ENCODE measurements at regions not wholly inside any gene's neighbourhood (a gene's known extent, or its start where the extent isn't known, plus 50 kb on each side); places are given as distances from the start of the nearest gene placed in this dataset.

DNA sequence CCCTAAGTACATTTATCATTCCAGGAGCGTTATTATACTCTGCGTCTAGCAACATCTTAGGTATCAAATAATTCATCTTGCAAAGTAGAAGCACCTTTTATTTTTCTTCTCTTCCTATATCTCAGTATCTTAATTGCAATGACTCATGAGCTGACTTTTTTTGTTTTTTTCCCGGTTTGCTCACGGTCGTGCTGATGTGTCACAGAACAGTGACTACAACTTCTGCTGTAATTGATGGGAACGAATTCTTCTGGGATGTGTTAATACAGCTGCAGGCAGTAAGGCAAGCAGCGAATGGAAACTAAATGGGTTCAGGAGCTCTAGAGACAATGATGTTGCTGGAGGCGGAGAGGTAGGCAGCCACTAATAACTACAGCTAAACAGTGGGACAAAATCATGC, 89.8 kb upstream of the TMPRSS15 start:
- no peaks in the 10 kb centered on the region for H3K4me1 ChIP-seq (ENCODE audit: insufficient read depth, low read length)
- H3K9ac ChIP-seq (ENCODE audit: low read depth, low read length): no peak overlapping the region
- H3K27me3 ChIP-seq (ENCODE audit: insufficient read depth, low read length, poor library complexity): no peaks in the 10 kb centered on the region
- H3K79me2 ChIP-seq (ENCODE audit: insufficient read depth, low read length): no peaks in the 10 kb centered on the region
- no peaks in the 10 kb centered on the region for H3K36me3 ChIP-seq (ENCODE audit: insufficient read depth, low read length)
- no peak overlapping the region for H2AFZ ChIP-seq (ENCODE audit: low read depth, low read length)
- H4K20me1 ChIP-seq (ENCODE audit: insufficient read depth, low read length): no peaks in the 10 kb centered on the region
- no peaks in the 10 kb centered on the region for H3K9me3 ChIP-seq (ENCODE audit: insufficient read depth, low read length, severe bottlenecking)
- TF ChIP-seq EZH2 (IDR thresholded peaks at IDR 0.05; ENCODE audit: borderline replicate concordance, low read depth, low read length, severe bottlenecking): no peak
- TF ChIP-seq, protein P1, sequence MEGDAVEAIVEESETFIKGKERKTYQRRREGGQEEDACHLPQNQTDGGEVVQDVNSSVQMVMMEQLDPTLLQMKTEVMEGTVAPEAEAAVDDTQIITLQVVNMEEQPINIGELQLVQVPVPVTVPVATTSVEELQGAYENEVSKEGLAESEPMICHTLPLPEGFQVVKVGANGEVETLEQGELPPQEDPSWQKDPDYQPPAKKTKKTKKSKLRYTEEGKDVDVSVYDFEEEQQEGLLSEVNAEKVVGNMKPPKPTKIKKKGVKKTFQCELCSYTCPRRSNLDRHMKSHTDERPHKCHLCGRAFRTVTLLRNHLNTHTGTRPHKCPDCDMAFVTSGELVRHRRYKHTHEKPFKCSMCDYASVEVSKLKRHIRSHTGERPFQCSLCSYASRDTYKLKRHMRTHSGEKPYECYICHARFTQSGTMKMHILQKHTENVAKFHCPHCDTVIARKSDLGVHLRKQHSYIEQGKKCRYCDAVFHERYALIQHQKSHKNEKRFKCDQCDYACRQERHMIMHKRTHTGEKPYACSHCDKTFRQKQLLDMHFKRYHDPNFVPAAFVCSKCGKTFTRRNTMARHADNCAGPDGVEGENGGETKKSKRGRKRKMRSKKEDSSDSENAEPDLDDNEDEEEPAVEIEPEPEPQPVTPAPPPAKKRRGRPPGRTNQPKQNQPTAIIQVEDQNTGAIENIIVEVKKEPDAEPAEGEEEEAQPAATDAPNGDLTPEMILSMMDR (IDR thresholded peaks at IDR 0.05; ENCODE audit: borderline replicate concordance, extremely low read depth, low read length, poor library complexity, severe bottlenecking): no peak
- H3K27ac ChIP-seq (ENCODE audit: low read length): no peak overlapping the region
- no peak overlapping the region for H3K4me2 ChIP-seq (ENCODE audit: insufficient read depth, low read length)
- no peak for DNase-seq
- no peak for ATAC-seq (ENCODE audit: insufficient read depth, low read depth)
- no peak overlapping the region for H3K4me3 ChIP-seq (ENCODE audit: low read depth in 1 of 2, low read length in 2 of 2)

DNA sequence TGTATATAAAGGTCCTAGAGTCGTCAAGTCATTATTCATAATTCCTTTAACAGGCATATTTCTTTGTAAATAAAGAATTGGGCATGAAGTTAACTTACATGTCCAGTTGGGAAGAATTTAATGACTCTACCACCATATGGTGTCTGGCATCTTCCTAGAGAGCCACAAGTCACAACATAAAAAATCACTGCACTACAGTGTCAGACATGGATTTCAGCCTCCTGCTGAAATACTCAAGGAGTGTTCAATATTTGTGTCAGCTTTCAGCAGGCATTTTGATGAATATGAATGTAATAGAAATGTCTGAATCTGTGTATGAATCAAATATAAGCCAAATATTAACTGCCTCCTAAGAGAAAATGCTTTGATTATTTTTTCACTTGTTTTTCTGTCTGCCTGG, 91.9 kb upstream of the TMPRSS15 start:
- Histone ChIP-seq H3K4me3 (ENCODE audit: low read depth in 1 of 2, low read length in 2 of 2) (no peak overlapping the region), H3K9ac (ENCODE audit: low read depth, low read length) (no peak overlapping the region), H3K4me1 (ENCODE audit: insufficient read depth, low read length) (no peaks in the 10 kb centered on the region), H3K36me3 (ENCODE audit: insufficient read depth, low read length) (no peaks in the 10 kb centered on the region), H3K27ac (ENCODE audit: low read length) (no peak overlapping the region), H3K79me2 (ENCODE audit: insufficient read depth, low read length) (no peaks in the 10 kb centered on the region), H2AFZ (ENCODE audit: low read depth, low read length) (no peak overlapping the region), H3K9me3 (ENCODE audit: insufficient read depth, low read length, severe bottlenecking) (no peaks in the 10 kb centered on the region), H3K27me3 (ENCODE audit: insufficient read depth, low read length, poor library complexity) (no peaks in the 10 kb centered on the region), H3K4me2 (ENCODE audit: insufficient read depth, low read length) (no peak overlapping the region), H4K20me1 (ENCODE audit: insufficient read depth, low read length) (no peaks in the 10 kb centered on the region)
- no peak for DNase-seq
- TF ChIP-seq, protein P1 (IDR thresholded peaks at IDR 0.05; ENCODE audit: borderline replicate concordance, extremely low read depth, low read length, poor library complexity, severe bottlenecking): no peak
- TF ChIP-seq EZH2 (IDR thresholded peaks at IDR 0.05; ENCODE audit: borderline replicate concordance, low read depth, low read length, severe bottlenecking): no peak
- no peak for ATAC-seq (ENCODE audit: insufficient read depth, low read depth)

DNA sequence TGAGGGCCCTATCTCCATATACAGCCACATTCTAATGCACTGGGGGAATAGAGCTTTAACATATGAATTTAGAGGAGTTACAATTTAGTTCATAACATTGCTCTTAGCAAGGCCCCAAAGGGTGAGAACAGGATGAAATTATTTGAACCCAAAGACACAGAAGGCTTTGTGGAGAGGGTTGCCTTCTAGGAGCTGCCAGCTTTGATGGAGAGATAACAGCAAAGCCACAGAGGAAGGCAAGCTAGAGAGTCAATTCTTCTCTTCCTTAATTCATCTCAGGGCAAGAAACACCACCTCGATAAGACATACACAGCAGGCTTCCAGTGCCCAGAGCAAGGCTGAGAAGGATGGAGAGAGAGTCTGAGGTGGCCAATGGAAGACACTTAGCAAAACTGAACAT, 94.8 kb upstream of the TMPRSS15 start:
- Histone ChIP-seq H3K4me1 (ENCODE audit: insufficient read depth, low read length) (no peaks in the 10 kb centered on the region), H3K27ac (ENCODE audit: low read length) (no peak overlapping the region), H3K4me3 (ENCODE audit: low read depth in 1 of 2, low read length in 2 of 2) (no peak overlapping the region), H3K4me2 (ENCODE audit: insufficient read depth, low read length) (no peak overlapping the region), H3K79me2 (ENCODE audit: insufficient read depth, low read length) (no peaks in the 10 kb centered on the region), H3K9ac (ENCODE audit: low read depth, low read length) (no peak overlapping the region), H3K27me3 (ENCODE audit: insufficient read depth, low read length, poor library complexity) (no peaks in the 10 kb centered on the region), H4K20me1 (ENCODE audit: insufficient read depth, low read length) (no peaks in the 10 kb centered on the region), H3K9me3 (ENCODE audit: insufficient read depth, low read length, severe bottlenecking) (no peaks in the 10 kb centered on the region), H3K36me3 (ENCODE audit: insufficient read depth, low read length) (no peaks in the 10 kb centered on the region), H2AFZ (ENCODE audit: low read depth, low read length) (no peak overlapping the region)
- no peak for TF ChIP-seq EZH2 (IDR thresholded peaks at IDR 0.05; ENCODE audit: borderline replicate concordance, low read depth, low read length, severe bottlenecking)
- TF ChIP-seq, protein P1 (IDR thresholded peaks at IDR 0.05; ENCODE audit: borderline replicate concordance, extremely low read depth, low read length, poor library complexity, severe bottlenecking): no peak
- ATAC-seq (ENCODE audit: insufficient read depth, low read depth): peak; percentile 59
- DNase-seq: no peak

Data from DND-41 (cell line).